AG04450 (cell line): ENCODE measurements at regions not wholly inside any gene's neighbourhood (a gene's known extent, or its start where the extent isn't known, plus 50 kb on each side); places are given as distances from the start of the nearest gene placed in this dataset.

Experiments
- CTCF ChIA-PET: fragments of 300-600, 350-600 bp; formaldehyde crosslinking; extraction: SDS; loops from one replicate; lab custom pipeline; 2022; ENCODE audit warnings: antibody characterized with exemption, inconsistent platforms; lab: Charles Lee
- POLR2A ChIA-PET: fragments of 350-600 bp; formaldehyde crosslinking; extraction: SDS; loops from one replicate; lab custom pipeline; 2021; ENCODE audit warnings: antibody characterized with exemption, inconsistent platforms; lab: Yijun Ruan, JAX
- DNase-seq: peaks from one replicate; pipeline ENCODE4 v3.0.0-alpha.2; 2011; ENCODE audit warnings: low read depth, low spot score
- H3K27ac ChIP-seq: one replicate; pipeline ENCODE4 v1.5.1; 2012; ENCODE audit warnings: low read depth, low read length, control low read depth
- H3K27me3 ChIP-seq: one replicate; pipeline ENCODE4 v1.6.0; 2012; ENCODE audit warnings: low read length; ENCODE audit not compliant: control insufficient read depth, insufficient read depth
- H3K4me3 ChIP-seq: 2 replicates; pipeline ENCODE4 v1.5.1; 2011; ENCODE audit warnings: mild to moderate bottlenecking, low read depth, low read length, control low read depth
- H3K9me3 ChIP-seq: 2 replicates; pipeline ENCODE4 v1.5.1; 2012; ENCODE audit warnings: low read length; ENCODE audit not compliant: control insufficient read depth, insufficient read depth
- CTCF ChIP-seq: IDR thresholded peaks from 2 replicates; pipeline ENCODE4 v1.5.1; 2011; ENCODE audit warnings: low read depth, low read length, control low read depth, inconsistent platforms

- Histone ChIP-seq H3K27me3 (no peaks in the 10 kb centered on the region), H3K4me3 (no peak overlapping the region), H3K27ac (no peak overlapping the region), H3K9me3 (no peaks in the 10 kb centered on the region)
- no peak for TF ChIP-seq CTCF
- ChIA-PET POLR2A (no interaction called here), CTCF (interaction anchor here (1.5 to 5.1 kb wide), 4 partner anchors 11 to 275 kb away, joined by 4 to 27 read pairs (median 6); no protein-coding TSS in a partner anchor)
- DNase-seq: no peak
Measured at GRCh38 chr3:56977561-56977889, 82.9 kb upstream of the SPATA12 start.

GRCh38 chr3:56976651-56977560, 83.6 kb upstream of the SPATA12 start:
- Histone ChIP-seq H3K9me3 (no peaks in the 10 kb centered on the region), H3K27me3 (no peaks in the 10 kb centered on the region), H3K27ac (no peak overlapping the region), H3K4me3 (no peak overlapping the region)
- no peak for TF ChIP-seq CTCF
- no peak for DNase-seq
- CTCF ChIA-PET: interaction anchor here (1.5 to 5.1 kb wide), 4 partner anchors 12 to 275 kb away, joined by 4 to 27 read pairs (median 6); no protein-coding TSS in a partner anchor
- POLR2A ChIA-PET: no interaction called here

- no peak for DNase-seq
- ChIA-PET POLR2A (no interaction called here), CTCF (no interaction called here)
- no peaks in the 10 kb centered on the region for H3K9me3 ChIP-seq
- no peak overlapping the region for H3K4me3 ChIP-seq
- H3K27me3 ChIP-seq: no peaks in the 10 kb centered on the region
- H3K27ac ChIP-seq: no peak overlapping the region
- no peak for TF ChIP-seq CTCF
Measured at GRCh38 chr3:56975567-56975966, 84.9 kb upstream of the SPATA12 start.

GRCh38 chr3:56974247-56974930, 86.1 kb upstream of the SPATA12 start:
- Histone ChIP-seq H3K4me3 (no peak overlapping the region), H3K27me3 (no peaks in the 10 kb centered on the region), H3K27ac (no peak overlapping the region), H3K9me3 (no peaks in the 10 kb centered on the region)
- DNase-seq: no peak
- POLR2A ChIA-PET: no interaction called here
- CTCF ChIA-PET: interaction anchor here (1.3 kb wide), 1 partner anchor 14 kb away, joined by 6 read pairs; no protein-coding TSS in a partner anchor
- TF ChIP-seq CTCF: no peak

GRCh38 chr3:56971816-56972215, 88.6 kb upstream of the SPATA12 start:
- no peak overlapping the region for H3K27ac ChIP-seq
- no peak overlapping the region for H3K4me3 ChIP-seq
- no peak for TF ChIP-seq CTCF
- no peak for DNase-seq
- ChIA-PET CTCF (interaction anchor here (1.0 kb wide), 1 partner anchor 17 kb away, joined by 6 read pairs; no protein-coding TSS in a partner anchor), POLR2A (no interaction called here)
- H3K9me3 ChIP-seq: no peaks in the 10 kb centered on the region
- no peaks in the 10 kb centered on the region for H3K27me3 ChIP-seq
